ENCODE measurements at regions not wholly inside any gene's neighbourhood (a gene's known extent, or its start where the extent isn't known, plus 50 kb on each side); places are given as distances from the start of the nearest gene placed in this dataset.

DNA sequence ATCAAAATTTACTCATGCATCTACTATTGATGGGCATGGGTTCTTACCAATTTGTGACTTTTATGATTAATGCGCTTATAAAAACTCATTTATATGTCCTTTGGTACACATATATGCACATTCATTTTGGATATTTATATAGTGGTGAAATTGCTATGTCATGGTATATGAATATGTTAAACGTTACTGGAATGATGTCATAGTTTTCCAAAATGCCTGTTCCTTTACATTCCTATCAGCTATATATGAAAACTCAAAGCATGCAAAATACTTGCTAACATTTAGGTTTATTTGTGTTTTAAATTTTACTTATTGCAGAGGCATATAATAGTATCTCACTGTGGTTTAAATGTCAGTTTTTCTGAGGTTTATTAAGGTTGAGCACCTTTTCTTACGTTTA is 1403.1 kb downstream of the HACE1 start:
- Histone ChIP-seq H3K4me2 (ENCODE audit: insufficient read depth in 1 of 2, low read depth in 2 of 2, low read length in 2 of 2) (no peak overlapping the region), H3K18ac (ENCODE audit: extremely low read depth, low read length) (no peak overlapping the region), H3K79me2 (ENCODE audit: control insufficient read depth in 1 of 2, insufficient read depth in 2 of 2, low read length in 2 of 2) (no peaks in the 10 kb centered on the region), H4K20me1 (replicated peaks in 1 of 2; ENCODE audit: control insufficient read depth in 1 of 2, insufficient read depth in 2 of 2, low read length in 2 of 2) (no peaks in the 10 kb centered on the region), H2BK5ac (ENCODE audit: low read depth, low read length) (no peak overlapping the region), H4K91ac (replicated peaks; ENCODE audit: insufficient read length, low read length) (no peak overlapping the region), H3K23ac (ENCODE audit: insufficient read length) (no peak overlapping the region), H4K8ac (ENCODE audit: extremely low read depth, insufficient read depth, low read length) (no peak overlapping the region), H3K4me1 (replicated peaks in 1 of 4; ENCODE audit: control insufficient read depth in 3 of 4, insufficient read depth in 4 of 4, low read length in 3 of 4) (no peaks in the 10 kb centered on the region), H2AK5ac (ENCODE audit: low read depth, low read length) (no peak overlapping the region), H3K36me3 (ENCODE audit: control insufficient read depth in 2 of 4, insufficient read depth in 4 of 4, low read length in 3 of 4) (no peaks in the 10 kb centered on the region), H3K79me1 (ENCODE audit: low read depth, low read length) (no peaks in the 10 kb centered on the region), H3K23me2 (ENCODE audit: low read depth, low read length) (no peaks in the 10 kb centered on the region), H2AFZ (ENCODE audit: low read length) (no peak overlapping the region), H3K27me3 (replicated peaks in 1 of 4; ENCODE audit: control insufficient read depth in 3 of 4, extremely low read depth in 1 of 4, insufficient read depth in 3 of 4, low read length in 3 of 4) (no peaks in the 10 kb centered on the region), H4K5ac (ENCODE audit: insufficient read length, low read depth, low read length) (no peak overlapping the region), H3K4ac (replicated peaks; ENCODE audit: insufficient read length, low read depth, low read length) (no peak overlapping the region), H3K56ac (replicated peaks; ENCODE audit: insufficient read length, low read depth, low read length) (no peak overlapping the region), H3K14ac (ENCODE audit: insufficient read length) (no peak overlapping the region), H3K4me3 (ENCODE audit: extremely low read depth in 1 of 4, insufficient read depth in 2 of 4, low read depth in 3 of 4, low read length in 4 of 4) (no peak overlapping the region), H2BK120ac (replicated peaks; ENCODE audit: low read depth, low read length) (no peak overlapping the region), H3K27ac (ENCODE audit: low read depth, low read length) (no peak overlapping the region), H3K9me3 (ENCODE audit: insufficient read depth in 2 of 2, low read depth in 1 of 2, low read length in 1 of 2) (0 out of 4 replicates have a peak, but pooled peaks cover 0 to 3% of the 10 kb centered on the region in 2 experiments), H2BK12ac (ENCODE audit: low read depth, low read length) (no peak overlapping the region), H2BK15ac (ENCODE audit: low read length) (no peak overlapping the region), H3K9ac (replicated peaks in 1 of 4; ENCODE audit: extremely low read depth in 1 of 4, low read depth in 3 of 4, low read length in 3 of 4) (no peak overlapping the region), H2BK20ac (ENCODE audit: low read length) (no peak overlapping the region)
- ChIA-PET POLR2A (ENCODE audit: partially characterized antibody) (no interaction called here), CTCF (ENCODE audit: partially characterized antibody) (no interaction called here)
- WGBS, 2 experiments (ENCODE audit: extremely low coverage in 1 of 2, insufficient coverage in 1 of 2, insufficient read length in 1 of 2, insufficient replicate concordance in 2 of 2, low coverage in 1 of 2, low lambda C conversion rate in 2 of 2, missing lambda C conversion rate in 1 of 2): 90% methylated on average over 3 of the region's 3 CpGs; no CpG with 5 or more reads in 1 of the 2 experiments
- DNase-seq (ENCODE audit: low read depth in 1 of 2, low spot score in 2 of 2): no peak
- no peak for FAIRE-seq
- no peak for TF ChIP-seq EGR1 (IDR thresholded peaks at IDR 0.05; ENCODE audit: borderline replicate concordance, low read depth, low read length)
- no peak for TF ChIP-seq RAD21 (IDR thresholded peaks at IDR 0.05 in 1 of 2, conservative IDR thresholded peaks at IDR 0.05 in 1 of 2; ENCODE audit: low read depth in 2 of 2, low read length in 2 of 2)
- TF ChIP-seq MAFK (IDR thresholded peaks at IDR 0.05; ENCODE audit: low read depth, low read length): no peak
- no peak for TF ChIP-seq NRF1 (IDR thresholded peaks at IDR 0.05; ENCODE audit: low read depth, low read length)
- TF ChIP-seq PHF8 (conservative IDR thresholded peaks at IDR 0.05; ENCODE audit: low read depth, low read length): no peak
- TF ChIP-seq RBBP5 (IDR thresholded peaks at IDR 0.05; ENCODE audit: borderline replicate concordance, low read depth, low read length): no peak
- TF ChIP-seq, protein P1, sequence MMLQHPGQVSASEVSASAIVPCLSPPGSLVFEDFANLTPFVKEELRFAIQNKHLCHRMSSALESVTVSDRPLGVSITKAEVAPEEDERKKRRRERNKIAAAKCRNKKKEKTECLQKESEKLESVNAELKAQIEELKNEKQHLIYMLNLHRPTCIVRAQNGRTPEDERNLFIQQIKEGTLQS (IDR thresholded peaks at IDR 0.05; ENCODE audit: insufficient read depth, low read depth, low read length): no peak
- TF ChIP-seq SIN3A (conservative IDR thresholded peaks at IDR 0.05 in 1 of 2, IDR thresholded peaks at IDR 0.05 in 1 of 2; ENCODE audit: low read depth in 1 of 2, low read length in 2 of 2): no peak
- no peak for TF ChIP-seq TAF7 (optimal IDR thresholded peaks at IDR 0.05; ENCODE audit: borderline replicate concordance, low read depth, low read length)
- TF ChIP-seq JUND (IDR thresholded peaks at IDR 0.05; ENCODE audit: low read length): no peak
- no peak for TF ChIP-seq KDM1A (IDR thresholded peaks at IDR 0.05; ENCODE audit: borderline replicate concordance, low read length)
- TF ChIP-seq GTF2F1 (IDR thresholded peaks at IDR 0.05; ENCODE audit: borderline replicate concordance, low read depth, low read length): no peak
- no peak for TF ChIP-seq BCL11A (IDR thresholded peaks at IDR 0.05; ENCODE audit: low read depth in 2 of 2, low read length in 2 of 2)
- TF ChIP-seq HDAC2 (IDR thresholded peaks at IDR 0.05; ENCODE audit: borderline replicate concordance in 1 of 2, low read depth in 2 of 2, low read length in 2 of 2): no peak

Data from H1 (cell line).